Upper lobe of right lung (tissue), 1 donor: ENCODE measurements at regions not wholly inside any gene's neighbourhood (a gene's known extent, or its start where the extent isn't known, plus 50 kb on each side); places are given as distances from the start of the nearest gene placed in this dataset.
"Not testable (repeated sequence)": the region's sequence is repeated elsewhere in the genome, so short reads cannot be mapped to it uniquely, and the experiment has no call there.

Source experiments
- ATAC-seq: fragments of 200-7000 bp; cut with Tn5 transposase; one replicate; pipeline ENCODE4 v1.9.1; 2020; ENCODE audit warnings: mild to moderate bottlenecking, moderate library complexity
- DNase-seq: peaks from one replicate; pipeline ENCODE4 v3.0.0-alpha.2; 2020
- H3K27ac ChIP-seq: fragments of 200-600 bp; one replicate; pipeline ENCODE4 v1.8.0; 2022
- H3K27me3 ChIP-seq: fragments of 200-600 bp; one replicate; pipeline ENCODE4 v1.8.0; 2022; ENCODE audit warnings: mild to moderate bottlenecking
- H3K36me3 ChIP-seq: fragments of 200-600 bp; one replicate; pipeline ENCODE4 v1.8.0; 2022
- H3K4me1 ChIP-seq: fragments of 200-600 bp; one replicate; pipeline ENCODE4 v1.8.0; 2022
- H3K4me3 ChIP-seq: fragments of 200-600 bp; one replicate; pipeline ENCODE4 v1.8.0; 2022; ENCODE audit warnings: mild to moderate bottlenecking
- H3K9me3 ChIP-seq: fragments of 200-600 bp; one replicate; pipeline ENCODE4 v1.8.0; 2022
- intact Hi-C: fragments of 100-400 bp; cut with DNase I; formaldehyde crosslinking; loops from one replicate; pipeline ENCODE4 v1.11.0; 2022
- TF ChIP-seq, protein P1 (sequence below): fragments of 200-600 bp; IDR thresholded peaks from one replicate; pipeline ENCODE4 v1.8.0; 2022; ENCODE audit warnings: antibody characterized with exemption
- donor health status: DM: no; HTN: yes; CAD: no; lungs with severe emphysema.

GRCh38 chr15:20207607-20208006 is 334.0 kb downstream of the GOLGA6L6 start:
- DNase-seq, H3K27ac ChIP-seq, H3K4me1 ChIP-seq, H3K27me3 ChIP-seq, H3K4me3 ChIP-seq, H3K36me3 ChIP-seq, intact Hi-C loops, H3K9me3 ChIP-seq: not testable (repeated sequence)
- ATAC-seq: peak; percentile 18

DNA sequence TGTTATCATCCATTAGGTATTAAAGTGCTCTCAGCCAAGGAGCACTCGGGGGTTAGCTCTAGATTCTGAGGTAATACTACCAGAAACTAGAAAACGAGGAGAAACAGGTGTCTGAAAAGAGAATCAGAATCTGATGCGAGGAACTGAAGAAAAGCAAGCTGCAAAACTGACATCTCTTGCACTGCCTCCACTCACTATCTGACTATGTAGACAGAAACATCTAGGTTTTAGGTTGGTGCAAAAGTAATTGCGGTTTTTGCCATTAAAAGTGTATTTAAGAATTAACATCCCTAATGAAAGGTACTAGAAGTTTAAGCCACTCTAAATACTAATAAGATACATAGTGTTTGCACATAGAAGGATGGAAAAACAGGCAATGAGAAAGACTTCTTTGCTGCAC is 334.4 kb downstream of the GOLGA6L6 start:
- H3K27ac ChIP-seq, DNase-seq, H3K27me3 ChIP-seq, H3K4me1 ChIP-seq, H3K36me3 ChIP-seq, intact Hi-C loops, ATAC-seq, H3K4me3 ChIP-seq, H3K9me3 ChIP-seq: not testable (repeated sequence)

GRCh38 chr15:20204177-20204866 is 337.3 kb downstream of the GOLGA6L6 start:
- not testable (repeated sequence) for H3K9me3 ChIP-seq, ATAC-seq

DNA sequence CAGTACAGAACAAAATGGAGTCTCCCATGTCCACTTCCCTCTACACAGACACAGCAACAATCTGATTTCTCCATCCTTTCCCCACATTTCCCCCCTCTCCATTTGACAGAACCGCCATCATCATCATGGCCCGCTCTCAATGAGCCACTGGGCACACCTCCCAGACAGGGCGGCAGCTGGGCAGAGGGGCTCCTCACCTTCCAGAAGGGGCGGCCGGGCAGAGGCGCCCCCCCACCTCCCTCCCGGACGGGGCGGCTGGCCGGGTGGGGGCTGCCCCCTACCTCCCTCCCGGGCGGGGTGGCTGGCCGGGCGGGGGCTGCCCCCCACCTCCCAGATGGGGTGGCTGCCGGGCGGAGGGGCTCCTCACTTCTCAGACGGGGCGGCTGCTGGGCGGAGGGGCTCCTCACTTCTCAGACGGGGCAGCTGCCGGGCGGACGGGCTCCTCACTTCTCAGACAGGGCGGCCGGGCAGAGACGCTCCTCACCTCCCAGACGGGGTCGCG is 337.9 kb downstream of the GOLGA6L6 start:
- H3K9me3 ChIP-seq, H3K4me1 ChIP-seq, intact Hi-C loops, H3K27me3 ChIP-seq, DNase-seq, ATAC-seq, H3K27ac ChIP-seq, H3K4me3 ChIP-seq, H3K36me3 ChIP-seq: not testable (repeated sequence)

More at GRCh38 chr15:20204177-20204866, 337.3 kb downstream of the GOLGA6L6 start:
- H3K36me3 ChIP-seq, DNase-seq, intact Hi-C loops, H3K27me3 ChIP-seq, H3K4me3 ChIP-seq, H3K4me1 ChIP-seq, H3K27ac ChIP-seq: not testable (repeated sequence)

DNA sequence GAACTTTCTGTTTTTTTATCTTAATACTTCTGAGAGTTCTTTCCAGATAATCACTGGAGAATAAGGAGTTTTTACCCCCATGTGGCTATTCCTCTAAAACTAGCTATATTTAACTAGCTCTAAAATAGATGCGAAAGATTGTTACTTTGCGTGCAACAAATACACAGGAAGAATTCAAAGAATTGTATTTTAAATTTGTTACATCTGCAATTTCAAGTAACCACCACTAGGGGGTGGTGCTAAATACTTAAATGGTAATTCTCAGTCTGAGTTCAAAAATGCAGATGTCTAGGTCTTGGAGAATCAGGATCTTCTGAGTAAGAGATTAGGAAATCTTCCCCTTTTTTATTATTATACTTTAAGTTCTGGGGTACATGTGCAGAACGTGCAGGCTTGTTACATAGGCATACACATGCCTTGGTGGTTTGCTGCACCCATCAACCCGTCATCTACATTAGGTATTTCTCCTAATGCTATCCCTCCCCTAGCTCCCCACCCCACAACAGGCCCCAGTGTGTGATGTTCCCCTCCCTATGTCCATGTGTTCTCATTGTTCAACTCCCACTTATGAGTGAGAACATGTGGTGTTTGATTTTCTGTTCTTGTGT is 346.9 kb downstream of the GOLGA6L6 start:
- intact Hi-C loops, H3K9me3 ChIP-seq, H3K4me1 ChIP-seq, DNase-seq, H3K36me3 ChIP-seq, ATAC-seq, H3K27ac ChIP-seq, H3K4me3 ChIP-seq, H3K27me3 ChIP-seq: not testable (repeated sequence)
- TF ChIP-seq, protein P1, sequence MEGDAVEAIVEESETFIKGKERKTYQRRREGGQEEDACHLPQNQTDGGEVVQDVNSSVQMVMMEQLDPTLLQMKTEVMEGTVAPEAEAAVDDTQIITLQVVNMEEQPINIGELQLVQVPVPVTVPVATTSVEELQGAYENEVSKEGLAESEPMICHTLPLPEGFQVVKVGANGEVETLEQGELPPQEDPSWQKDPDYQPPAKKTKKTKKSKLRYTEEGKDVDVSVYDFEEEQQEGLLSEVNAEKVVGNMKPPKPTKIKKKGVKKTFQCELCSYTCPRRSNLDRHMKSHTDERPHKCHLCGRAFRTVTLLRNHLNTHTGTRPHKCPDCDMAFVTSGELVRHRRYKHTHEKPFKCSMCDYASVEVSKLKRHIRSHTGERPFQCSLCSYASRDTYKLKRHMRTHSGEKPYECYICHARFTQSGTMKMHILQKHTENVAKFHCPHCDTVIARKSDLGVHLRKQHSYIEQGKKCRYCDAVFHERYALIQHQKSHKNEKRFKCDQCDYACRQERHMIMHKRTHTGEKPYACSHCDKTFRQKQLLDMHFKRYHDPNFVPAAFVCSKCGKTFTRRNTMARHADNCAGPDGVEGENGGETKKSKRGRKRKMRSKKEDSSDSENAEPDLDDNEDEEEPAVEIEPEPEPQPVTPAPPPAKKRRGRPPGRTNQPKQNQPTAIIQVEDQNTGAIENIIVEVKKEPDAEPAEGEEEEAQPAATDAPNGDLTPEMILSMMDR: peak; percentile 37

- intact Hi-C loops, H3K9me3 ChIP-seq, H3K36me3 ChIP-seq, H3K27ac ChIP-seq, H3K4me3 ChIP-seq, H3K4me1 ChIP-seq, H3K27me3 ChIP-seq, DNase-seq: not testable (repeated sequence)
- TF ChIP-seq, protein P1: peak; percentile 63
- peak; percentile 86 for ATAC-seq
Observed at GRCh38 chr15:20192982-20193929, 348.3 kb downstream of the GOLGA6L6 start.

GRCh38 chr15:20191508-20192125 is 350.0 kb downstream of the GOLGA6L6 start:
- H3K4me1 ChIP-seq, H3K36me3 ChIP-seq, H3K27me3 ChIP-seq, H3K4me3 ChIP-seq, intact Hi-C loops, H3K27ac ChIP-seq, DNase-seq, H3K9me3 ChIP-seq: not testable (repeated sequence)
- peak; percentile 5 for ATAC-seq

- ATAC-seq: peak; percentile 29
- H3K27ac ChIP-seq, H3K27me3 ChIP-seq, H3K9me3 ChIP-seq, H3K4me1 ChIP-seq, H3K4me3 ChIP-seq, H3K36me3 ChIP-seq, DNase-seq, intact Hi-C loops: not testable (repeated sequence)
Observed at GRCh38 chr15:20188611-20189010, 353.0 kb downstream of the GOLGA6L6 start.

DNA sequence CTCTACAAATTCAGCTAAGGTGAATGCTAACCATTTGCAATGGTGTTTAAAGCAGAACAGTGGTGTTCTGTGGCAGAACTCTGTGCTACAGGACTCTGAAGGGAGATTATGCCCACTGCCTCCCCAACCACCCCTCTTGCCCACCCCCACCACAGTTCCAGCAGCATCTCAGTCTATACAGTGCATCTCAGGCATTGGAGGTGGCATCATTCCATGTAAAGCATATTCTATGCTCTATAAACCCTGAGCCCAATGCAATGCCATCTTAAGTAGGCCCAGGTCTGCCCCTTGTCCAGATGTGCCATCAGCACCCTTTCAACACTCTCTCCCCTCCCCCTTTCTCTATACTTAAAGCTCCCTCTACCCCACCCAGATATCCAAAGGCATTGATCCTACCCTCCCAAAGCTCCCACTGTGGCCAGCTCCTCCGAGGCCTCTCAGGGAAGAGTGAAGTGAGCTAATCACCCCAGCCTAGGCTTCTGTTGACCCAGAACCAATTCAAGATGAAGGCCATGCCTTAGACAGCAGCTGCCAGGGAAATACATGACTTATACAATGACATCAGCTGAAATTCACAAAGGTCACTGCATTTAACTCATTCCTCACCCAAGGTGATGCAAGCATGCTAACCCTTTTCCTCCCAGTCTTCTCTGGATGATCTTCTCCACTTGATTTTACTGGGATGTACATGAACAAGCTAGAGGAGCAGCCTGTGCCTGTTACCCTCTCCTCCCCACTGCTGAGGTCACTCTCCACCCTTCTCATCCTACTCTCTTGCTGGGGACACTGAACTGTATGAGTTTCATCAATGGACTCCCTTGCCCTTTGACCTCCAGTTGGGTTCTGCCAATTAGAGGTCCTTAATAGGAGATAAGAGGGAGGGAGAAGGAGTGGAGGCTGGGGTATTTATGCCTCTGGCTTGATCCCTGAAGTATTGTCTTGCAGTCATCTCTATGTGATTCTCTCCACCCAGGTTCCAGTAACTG is 353.9 kb downstream of the GOLGA6L6 start:
- H3K4me1 ChIP-seq, H3K4me3 ChIP-seq, H3K36me3 ChIP-seq, intact Hi-C loops, H3K27ac ChIP-seq, H3K27me3 ChIP-seq, DNase-seq, H3K9me3 ChIP-seq: not testable (repeated sequence)
- peak; percentile 35 for ATAC-seq

GRCh38 chr15:20184879-20185278 is 356.7 kb downstream of the GOLGA6L6 start:
- intact Hi-C loops, H3K9me3 ChIP-seq, H3K36me3 ChIP-seq, H3K4me1 ChIP-seq, H3K4me3 ChIP-seq, H3K27ac ChIP-seq, DNase-seq, ATAC-seq, H3K27me3 ChIP-seq: not testable (repeated sequence)
